Activated naive CD4-positive, alpha-beta T cell treated with anti-CD3 and anti-CD28 coated beads, Interleukin-2, amount 50 U/mL, for 24 hours (primary cell): ENCODE measurements at regions not wholly inside any gene's neighbourhood (a gene's known extent, or its start where the extent isn't known, plus 50 kb on each side); places are given as distances from the start of the nearest gene placed in this dataset.

Experiments
- H3K27ac Mint-ChIP-seq: one replicate; pipeline ENCODE4 v1.8.0; 2021; ENCODE audit warnings: mild to moderate bottlenecking, mixed read lengths
- H3K27me3 Mint-ChIP-seq: one replicate; pipeline ENCODE4 v1.8.0; 2021; ENCODE audit warnings: mixed read lengths
- H3K36me3 Mint-ChIP-seq: one replicate; pipeline ENCODE4 v1.8.0; 2021; ENCODE audit warnings: mixed read lengths
- H3K4me1 Mint-ChIP-seq: one replicate; pipeline ENCODE4 v1.8.0; 2021; ENCODE audit warnings: mixed read lengths
- H3K4me3 Mint-ChIP-seq: one replicate; pipeline ENCODE4 v1.8.0; 2021; ENCODE audit warnings: mild to moderate bottlenecking, mixed read lengths
- H3K9me3 Mint-ChIP-seq: one replicate; pipeline ENCODE4 v1.8.0; 2021; ENCODE audit warnings: mixed read lengths

- Mint-ChIP-seq H3K9me3 (no peaks in the 10 kb centered on the region), H3K4me3 (no peak overlapping the region), H3K36me3 (no peaks in the 10 kb centered on the region), H3K27ac (no peak overlapping the region), H3K27me3 (no peaks in the 10 kb centered on the region), H3K4me1 (no peaks in the 10 kb centered on the region)
These were observed 255.4 kb downstream of the OGFRL1 start for GRCh38 chr6:71544028-71544427.

- Mint-ChIP-seq H3K9me3 (no peaks in the 10 kb centered on the region), H3K4me3 (no peak overlapping the region), H3K4me1 (no peaks in the 10 kb centered on the region), H3K27me3 (no peaks in the 10 kb centered on the region), H3K36me3 (no peaks in the 10 kb centered on the region), H3K27ac (no peak overlapping the region)
These were observed 256.3 kb downstream of the OGFRL1 start for GRCh38 chr6:71544906-71545305.

GRCh38 chr6:71545905-71546304, 257.3 kb downstream of the OGFRL1 start:
- Mint-ChIP-seq H3K4me3 (no peak overlapping the region), H3K4me1 (no peaks in the 10 kb centered on the region), H3K9me3 (no peaks in the 10 kb centered on the region), H3K27ac (no peak overlapping the region), H3K27me3 (no peaks in the 10 kb centered on the region), H3K36me3 (no peaks in the 10 kb centered on the region)

GRCh38 chr6:71551798-71552197, 263.2 kb downstream of the OGFRL1 start:
- Mint-ChIP-seq H3K4me1 (no peaks in the 10 kb centered on the region), H3K27me3 (no peaks in the 10 kb centered on the region), H3K36me3 (peaks cover 2% of the 10 kb centered on the region), H3K27ac (no peak overlapping the region), H3K4me3 (no peak overlapping the region), H3K9me3 (peaks cover 13% of the 10 kb centered on the region)

DNA sequence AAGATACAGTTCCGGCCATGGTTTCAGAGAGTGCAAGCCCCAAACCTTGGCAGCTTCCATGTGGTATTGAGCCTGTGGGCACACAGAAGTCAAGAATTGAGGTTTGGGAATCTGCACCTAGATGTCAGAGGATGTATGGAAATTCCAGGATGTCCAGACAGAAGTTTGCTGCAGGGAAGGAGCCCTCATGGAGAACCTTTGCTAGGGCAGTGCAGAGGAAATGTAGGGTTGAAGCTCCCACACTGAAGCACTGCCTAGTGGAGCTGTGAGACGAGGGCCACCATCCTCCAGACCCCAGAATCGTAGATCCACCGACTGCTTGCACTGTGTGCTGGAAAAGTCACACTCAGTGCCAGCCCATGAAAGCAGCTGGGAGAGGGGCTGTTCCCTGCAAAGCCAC, 267.5 kb downstream of the OGFRL1 start:
- Mint-ChIP-seq H3K9me3 (peaks cover 23% of the 10 kb centered on the region), H3K27ac (no peak overlapping the region), H3K36me3 (peaks cover 3% of the 10 kb centered on the region), H3K4me1 (no peaks in the 10 kb centered on the region), H3K27me3 (peaks cover 2% of the 10 kb centered on the region), H3K4me3 (no peak overlapping the region)

GRCh38 chr6:71558974-71559373, 270.4 kb downstream of the OGFRL1 start:
- Mint-ChIP-seq H3K9me3 (peaks cover 23% of the 10 kb centered on the region), H3K27me3 (peaks cover 3% of the 10 kb centered on the region), H3K4me1 (no peaks in the 10 kb centered on the region), H3K27ac (no peak overlapping the region), H3K4me3 (no peak overlapping the region), H3K36me3 (peaks cover 3% of the 10 kb centered on the region)

DNA sequence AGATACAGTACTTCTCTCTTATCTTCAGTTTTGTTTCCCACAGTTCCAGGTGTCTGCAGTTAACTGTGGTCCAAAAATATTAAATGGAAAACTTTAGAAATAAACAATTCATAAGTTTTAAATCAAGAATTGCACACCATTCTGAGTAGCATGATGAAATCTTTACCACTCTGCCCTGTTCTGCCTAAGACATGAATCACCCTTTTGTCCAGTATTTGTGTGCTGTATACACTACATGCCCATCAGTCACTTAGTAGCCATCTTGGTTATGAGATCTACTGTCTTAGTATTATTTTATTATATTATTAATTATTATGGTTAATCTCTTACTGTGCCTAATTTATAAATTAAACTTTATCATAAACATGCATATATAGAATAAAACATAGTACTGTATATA, 279.0 kb downstream of the OGFRL1 start:
- H3K27ac Mint-ChIP-seq = no peak overlapping the region
- no peaks in the 10 kb centered on the region for H3K36me3 Mint-ChIP-seq
- H3K27me3 Mint-ChIP-seq = peaks cover 1% of the 10 kb centered on the region
- no peak overlapping the region for H3K4me3 Mint-ChIP-seq
- no peaks in the 10 kb centered on the region for H3K4me1 Mint-ChIP-seq
- no peaks in the 10 kb centered on the region for H3K9me3 Mint-ChIP-seq

GRCh38 chr6:71577766-71578165, 289.2 kb downstream of the OGFRL1 start:
- no peaks in the 10 kb centered on the region for H3K4me1 Mint-ChIP-seq
- no peak overlapping the region for H3K4me3 Mint-ChIP-seq
- no peaks in the 10 kb centered on the region for H3K9me3 Mint-ChIP-seq
- no peak overlapping the region for H3K27ac Mint-ChIP-seq
- H3K36me3 Mint-ChIP-seq = no peaks in the 10 kb centered on the region
- H3K27me3 Mint-ChIP-seq = no peaks in the 10 kb centered on the region

DNA sequence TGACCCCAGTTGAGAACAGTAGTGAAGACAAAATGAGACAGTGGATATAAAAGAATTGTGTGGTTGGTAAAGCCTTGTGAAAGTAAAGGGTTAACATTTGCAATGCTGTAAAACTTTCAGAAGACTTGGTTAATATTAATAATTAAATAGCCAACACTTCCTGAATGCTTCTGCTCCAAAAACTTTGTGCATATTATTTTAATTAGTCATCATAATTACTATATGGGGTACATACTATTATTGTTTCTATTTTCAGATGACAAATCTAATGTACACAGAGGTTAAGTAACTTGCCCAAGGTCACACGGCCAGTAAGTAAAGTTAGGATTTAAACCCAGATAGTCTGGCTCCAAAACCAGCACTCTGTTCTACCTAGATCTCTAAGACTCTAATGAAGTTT, 291.3 kb downstream of the OGFRL1 start:
- H3K27ac Mint-ChIP-seq = no peak overlapping the region
- H3K27me3 Mint-ChIP-seq = no peaks in the 10 kb centered on the region
- no peaks in the 10 kb centered on the region for H3K9me3 Mint-ChIP-seq
- no peaks in the 10 kb centered on the region for H3K36me3 Mint-ChIP-seq
- H3K4me1 Mint-ChIP-seq = no peaks in the 10 kb centered on the region
- no peak overlapping the region for H3K4me3 Mint-ChIP-seq

DNA sequence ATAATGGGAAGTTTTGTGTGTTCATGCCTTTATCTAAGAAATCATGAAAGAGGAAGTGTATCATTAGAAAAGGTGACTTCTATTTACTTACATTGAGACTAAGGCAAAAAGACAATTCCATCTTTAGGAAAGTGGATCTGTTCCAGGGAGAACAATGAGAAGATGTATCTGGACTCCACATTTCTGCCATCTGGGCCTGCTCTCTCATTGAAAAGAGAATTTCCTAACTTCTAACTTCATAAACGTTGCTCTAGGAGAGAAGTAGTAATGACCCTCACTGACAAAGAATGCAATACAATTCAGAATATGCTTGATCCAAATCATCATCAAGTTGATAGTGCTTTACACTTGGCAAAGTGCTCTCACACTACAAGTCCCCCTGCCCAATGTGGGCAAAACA, 294.2 kb downstream of the OGFRL1 start:
- no peak overlapping the region for H3K4me3 Mint-ChIP-seq
- no peaks in the 10 kb centered on the region for H3K36me3 Mint-ChIP-seq
- H3K4me1 Mint-ChIP-seq = no peaks in the 10 kb centered on the region
- no peak overlapping the region for H3K27ac Mint-ChIP-seq
- H3K9me3 Mint-ChIP-seq = no peaks in the 10 kb centered on the region
- no peaks in the 10 kb centered on the region for H3K27me3 Mint-ChIP-seq

- H3K9me3 Mint-ChIP-seq = peaks cover 4% of the 10 kb centered on the region
- H3K4me1 Mint-ChIP-seq = no peaks in the 10 kb centered on the region
- H3K4me3 Mint-ChIP-seq = no peak overlapping the region
- H3K27me3 Mint-ChIP-seq = no peaks in the 10 kb centered on the region
- no peak overlapping the region for H3K27ac Mint-ChIP-seq
- no peaks in the 10 kb centered on the region for H3K36me3 Mint-ChIP-seq
These were observed 296.3 kb downstream of the OGFRL1 start for GRCh38 chr6:71584712-71585436.

- Mint-ChIP-seq H3K4me1 (no peaks in the 10 kb centered on the region), H3K4me3 (no peak overlapping the region), H3K36me3 (no peaks in the 10 kb centered on the region), H3K9me3 (peaks cover 4% of the 10 kb centered on the region), H3K27me3 (no peaks in the 10 kb centered on the region), H3K27ac (no peak overlapping the region)
These were observed 296.9 kb downstream of the OGFRL1 start for GRCh38 chr6:71585472-71585871.

- Mint-ChIP-seq H3K9me3 (peaks cover 4% of the 10 kb centered on the region), H3K27ac (no peak overlapping the region), H3K27me3 (no peaks in the 10 kb centered on the region), H3K36me3 (no peaks in the 10 kb centered on the region), H3K4me3 (no peak overlapping the region), H3K4me1 (no peaks in the 10 kb centered on the region)
These were observed 297.9 kb upstream of the RIMS1 start for GRCh38 chr6:71588490-71588889.

- Mint-ChIP-seq H3K9me3 (peaks cover 4% of the 10 kb centered on the region), H3K4me3 (no peak overlapping the region), H3K36me3 (no peaks in the 10 kb centered on the region), H3K27me3 (no peaks in the 10 kb centered on the region), H3K4me1 (no peaks in the 10 kb centered on the region), H3K27ac (no peak overlapping the region)
These were observed 297.1 kb upstream of the RIMS1 start for GRCh38 chr6:71589254-71589653.

DNA sequence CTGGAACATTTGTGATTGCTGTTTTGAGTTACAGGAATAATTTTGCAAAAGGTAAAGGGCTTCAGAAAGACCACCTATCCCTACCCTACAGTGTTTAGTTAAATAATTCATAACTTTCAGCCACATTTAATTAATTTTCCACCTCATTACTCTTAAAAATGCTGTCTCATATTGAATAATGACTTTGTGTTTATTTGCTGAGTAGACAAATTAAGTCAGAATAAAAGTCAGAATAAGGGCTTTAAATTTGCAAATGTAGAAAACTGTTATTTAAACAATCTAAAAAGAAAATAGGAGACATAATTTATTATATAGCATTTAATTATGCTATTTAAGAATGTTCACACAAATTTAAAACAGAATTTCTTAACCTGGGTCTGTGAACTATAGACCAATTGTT, 293.7 kb upstream of the RIMS1 start:
- Mint-ChIP-seq H3K4me1 (no peaks in the 10 kb centered on the region), H3K4me3 (no peak overlapping the region), H3K27me3 (no peaks in the 10 kb centered on the region), H3K9me3 (peaks cover 4% of the 10 kb centered on the region), H3K36me3 (no peaks in the 10 kb centered on the region), H3K27ac (no peak overlapping the region)

DNA sequence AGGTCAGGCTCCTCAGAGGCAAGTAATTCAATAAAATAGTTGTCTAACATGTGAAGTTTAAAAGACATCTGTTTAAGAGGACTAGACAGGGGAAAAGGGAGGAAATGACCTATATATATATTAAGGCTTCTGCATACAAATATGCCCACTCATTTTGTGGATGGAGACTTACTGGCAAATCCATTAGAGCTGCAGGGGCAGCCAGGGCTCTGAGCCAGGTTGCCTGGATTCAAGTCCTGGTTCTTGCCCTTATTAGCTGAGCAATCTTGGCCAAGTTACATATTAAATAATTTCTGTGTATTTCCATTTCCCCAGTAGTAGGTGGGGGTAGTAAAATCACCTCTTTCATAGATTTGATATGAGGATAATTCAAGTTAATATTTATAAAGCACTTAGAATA, 287.0 kb upstream of the RIMS1 start:
- Mint-ChIP-seq H3K4me1 (no peaks in the 10 kb centered on the region), H3K27me3 (no peaks in the 10 kb centered on the region), H3K4me3 (no peak overlapping the region), H3K9me3 (no peaks in the 10 kb centered on the region), H3K27ac (no peak overlapping the region), H3K36me3 (no peaks in the 10 kb centered on the region)

GRCh38 chr6:71602385-71603007, 283.9 kb upstream of the RIMS1 start:
- no peaks in the 10 kb centered on the region for H3K36me3 Mint-ChIP-seq

More at GRCh38 chr6:71602385-71603007, 283.9 kb upstream of the RIMS1 start:
- H3K4me3 Mint-ChIP-seq = no peak overlapping the region
- H3K27me3 Mint-ChIP-seq = no peaks in the 10 kb centered on the region
- no peaks in the 10 kb centered on the region for H3K9me3 Mint-ChIP-seq
- H3K4me1 Mint-ChIP-seq = no peaks in the 10 kb centered on the region
- no peak overlapping the region for H3K27ac Mint-ChIP-seq
